GM23248 (cell line): ENCODE measurements at regions not wholly inside any gene's neighbourhood (a gene's known extent, or its start where the extent isn't known, plus 50 kb on each side); places are given as distances from the start of the nearest gene placed in this dataset.
"Not testable (repeated sequence)": the region's sequence is repeated elsewhere in the genome, so short reads cannot be mapped to it uniquely, and the experiment has no call there.

ENCODE experiments used
- DNase-seq: peaks from one replicate; pipeline ENCODE4 v3.0.0-alpha.2; 2015
- H2AFZ ChIP-seq: fragments of 200-600 bp; sonication (generic); 2 replicates; pipeline ENCODE4 v1.6.1; 2016; ENCODE audit warnings: antibody characterized with exemption
- H3F3A ChIP-seq: fragments of 200-600 bp; sonication (generic); 2 replicates; pipeline ENCODE4 v1.6.1; 2016; ENCODE audit warnings: mild to moderate bottlenecking, antibody characterized with exemption, mixed run types; ENCODE audit not compliant: insufficient read depth
- H3K27ac ChIP-seq: fragments of 200-600 bp; sonication (generic); 2 replicates; pipeline ENCODE4 v1.5.1; 2016; ENCODE audit warnings: mild to moderate bottlenecking
- H3K27me3 ChIP-seq: fragments of 200-600 bp; sonication (generic); replicated peaks from 2 replicates; pipeline ENCODE4 v1.6.1; 2016; ENCODE audit warnings: mild to moderate bottlenecking; ENCODE audit not compliant: insufficient read depth
- H3K36me3 ChIP-seq: fragments of 200-600 bp; sonication (generic); 2 replicates; pipeline ENCODE4 v1.6.1; 2016; ENCODE audit warnings: low read depth, mild to moderate bottlenecking
- H3K4me1 ChIP-seq: fragments of 200-600 bp; sonication (generic); 2 replicates; pipeline ENCODE4 v1.6.1; 2016; ENCODE audit warnings: mild to moderate bottlenecking; ENCODE audit not compliant: insufficient read depth
- H3K4me2 ChIP-seq: fragments of 200-600 bp; sonication (generic); one replicate; pipeline ENCODE4 v1.6.1; 2016; ENCODE audit warnings: mild to moderate bottlenecking; ENCODE audit not compliant: unreplicated experiment
- H3K4me3 ChIP-seq: fragments of 200-600 bp; sonication (generic); 2 replicates; pipeline ENCODE4 v1.5.1; 2016; ENCODE audit warnings: mild to moderate bottlenecking
- H3K79me2 ChIP-seq: fragments of 200-600 bp; sonication (generic); 2 replicates; pipeline ENCODE4 v1.6.1; 2016; ENCODE audit warnings: mild to moderate bottlenecking; ENCODE audit not compliant: insufficient read depth
- H3K9ac ChIP-seq: fragments of 200-600 bp; sonication (generic); 2 replicates; pipeline ENCODE4 v1.6.1; 2016; ENCODE audit warnings: mild to moderate bottlenecking
- H3K9me2 ChIP-seq: fragments of 200-600 bp; sonication (generic); 2 replicates; pipeline ENCODE4 v1.6.1; 2016; ENCODE audit warnings: mixed run types, mild to moderate bottlenecking, moderate library complexity; ENCODE audit not compliant: insufficient read depth
- H3K9me3 ChIP-seq: fragments of 200-600 bp; sonication (generic); one replicate; pipeline ENCODE4 v1.6.1; 2017; ENCODE audit warnings: low read depth
- H4K20me1 ChIP-seq: fragments of 200-600 bp; sonication (generic); 2 replicates; pipeline ENCODE4 v1.6.0; 2016; ENCODE audit not compliant: insufficient read depth
- WGBS, 2 experiments: methylation state at CpG; one replicate each; pipeline ENCODE4 v1.1.6; 2015 to 2017; ENCODE audit warnings: low lambda C conversion rate in 2 of 2, low coverage in 1 of 2; ENCODE audit errors: missing lambda C conversion rate in 2 of 2; 5-methylcytosine and 5-hydroxymethylcytosine counted together
- in situ Hi-C: fragments of 300-500 bp; cut with MboI; formaldehyde crosslinking; loops from 2 replicates; pipeline ENCODE4 v1.15.0; 2020

DNA sequence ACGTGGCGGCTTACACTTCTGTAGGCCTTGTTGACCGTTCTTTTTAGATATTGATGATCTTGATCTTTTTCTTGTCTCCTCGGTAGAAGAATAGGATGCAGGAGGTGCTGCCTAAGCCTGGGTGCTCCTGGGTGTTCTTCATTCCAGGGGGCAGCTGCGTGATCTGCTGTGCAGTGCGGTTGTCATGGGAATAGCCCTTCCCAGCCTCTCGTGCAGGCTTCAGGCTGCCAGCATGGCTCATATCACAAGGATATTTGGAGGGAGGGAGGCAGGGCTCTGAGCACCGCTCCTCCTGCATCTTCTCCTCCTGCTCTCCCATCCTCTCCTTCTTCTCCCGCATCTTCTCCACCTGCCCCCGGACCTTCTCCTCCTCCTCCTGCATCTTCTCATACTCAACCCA lies 96.2 kb upstream of the ADCY2 start:
- H3K4me2 ChIP-seq, H4K20me1 ChIP-seq, H2AFZ ChIP-seq, H3K4me3 ChIP-seq, H3K36me3 ChIP-seq, H3K9ac ChIP-seq, H3F3A ChIP-seq, H3K27ac ChIP-seq, H3K9me2 ChIP-seq, H3K9me3 ChIP-seq, DNase-seq, in situ Hi-C loops, H3K27me3 ChIP-seq, H3K79me2 ChIP-seq, H3K4me1 ChIP-seq: not testable (repeated sequence)
- 65 to 68% methylated on average over 8 to 10 of the region's 10 CpGs for WGBS, 2 experiments

DNA sequence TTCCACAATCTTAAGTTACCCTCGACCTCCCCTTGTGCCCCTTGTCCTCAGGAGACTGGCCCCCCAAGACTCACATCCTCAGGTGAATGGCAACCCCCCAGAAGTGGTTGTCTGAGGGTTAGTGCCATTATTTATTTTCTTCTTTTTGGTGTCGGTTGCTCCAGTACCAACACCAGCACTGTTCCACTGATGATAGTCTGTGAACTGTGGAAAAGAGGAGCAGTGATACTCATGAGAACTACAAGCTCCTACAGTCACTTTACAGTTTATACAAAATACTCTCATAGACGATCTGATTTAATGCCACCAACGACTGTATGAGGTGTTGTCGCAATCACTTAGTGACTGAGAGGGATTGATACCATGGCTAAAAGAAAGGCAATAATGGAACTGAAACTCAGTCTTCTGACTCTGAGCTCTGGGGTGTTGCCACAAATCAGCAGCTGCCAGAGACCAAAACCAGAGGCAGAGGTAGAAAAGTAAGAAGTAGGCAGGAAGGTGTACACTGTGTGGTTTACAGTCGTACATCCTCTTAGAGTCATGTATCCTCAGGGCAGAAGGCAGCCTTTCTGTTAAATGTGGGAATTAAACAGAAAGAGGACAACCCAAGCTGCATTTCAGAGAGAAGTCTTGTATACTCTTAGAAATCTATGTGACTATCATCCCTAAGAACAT lies 90.8 kb upstream of the ADCY2 start:
- H2AFZ ChIP-seq, H3K36me3 ChIP-seq, H3K4me3 ChIP-seq, DNase-seq, H3K27ac ChIP-seq, H3K9ac ChIP-seq, H4K20me1 ChIP-seq, H3K4me2 ChIP-seq, H3K4me1 ChIP-seq, H3K9me2 ChIP-seq, H3K27me3 ChIP-seq, in situ Hi-C loops, H3F3A ChIP-seq, H3K9me3 ChIP-seq, H3K79me2 ChIP-seq: not testable (repeated sequence)
- WGBS, 2 experiments: 51 to 62% methylated on average over 6 of the region's 6 CpGs

DNA sequence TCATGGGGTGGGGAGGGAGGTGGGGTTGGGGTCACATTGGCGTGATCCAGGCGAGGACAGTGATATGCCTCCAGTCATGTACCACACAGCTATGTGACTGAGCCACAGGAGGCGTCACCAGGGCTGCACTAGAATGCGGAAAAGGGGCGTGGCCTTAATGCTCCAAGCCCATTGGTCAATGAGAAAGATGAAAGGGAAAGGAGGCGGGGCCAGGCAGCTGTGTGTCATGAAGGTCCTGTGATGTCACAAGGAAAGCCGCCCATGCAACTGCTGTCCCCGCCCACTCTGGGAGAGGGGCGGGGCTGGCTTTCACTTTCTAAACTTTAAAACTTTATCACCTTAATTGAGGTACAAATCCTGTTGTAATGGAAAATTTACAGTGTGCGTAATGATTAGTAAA lies 89.4 kb upstream of the ADCY2 start:
- DNase-seq: peak; percentile 13
- H2AFZ ChIP-seq, H3K79me2 ChIP-seq, H3F3A ChIP-seq, H4K20me1 ChIP-seq, H3K27me3 ChIP-seq, H3K9me3 ChIP-seq, H3K4me3 ChIP-seq, H3K36me3 ChIP-seq, H3K9ac ChIP-seq, H3K4me1 ChIP-seq, H3K9me2 ChIP-seq, H3K4me2 ChIP-seq, H3K27ac ChIP-seq, in situ Hi-C loops: not testable (repeated sequence)
- 72 to 78% methylated on average over 8 to 10 of the region's 10 CpGs for WGBS, 2 experiments

DNA sequence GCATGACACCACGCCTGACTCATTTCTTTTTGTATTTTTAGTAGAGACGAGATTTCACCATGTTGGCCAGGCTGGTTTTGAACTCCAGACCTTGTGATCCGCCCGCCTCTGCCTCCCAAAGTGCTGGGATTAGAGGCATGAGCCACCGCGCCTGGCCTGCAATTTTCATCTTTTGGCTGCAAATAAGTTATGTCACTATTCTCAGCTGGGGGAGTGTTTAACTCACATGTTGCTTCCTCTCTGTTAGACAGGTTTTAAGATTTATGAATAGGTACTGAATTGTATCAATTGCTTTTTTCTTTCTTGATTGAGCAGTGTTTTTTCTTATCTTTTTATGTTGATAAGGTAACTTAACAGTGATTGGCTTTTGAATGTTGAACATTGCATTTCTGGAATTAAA lies 88.2 kb upstream of the ADCY2 start:
- H3K4me2 ChIP-seq, H3K79me2 ChIP-seq, H3F3A ChIP-seq, H3K9me2 ChIP-seq, H3K4me1 ChIP-seq, H4K20me1 ChIP-seq, H3K9me3 ChIP-seq, H3K27ac ChIP-seq, H3K4me3 ChIP-seq, H3K9ac ChIP-seq, in situ Hi-C loops, H3K36me3 ChIP-seq, H2AFZ ChIP-seq, DNase-seq, H3K27me3 ChIP-seq: not testable (repeated sequence)
- WGBS, 2 experiments: 73 to 90% methylated on average over 6 of the region's 6 CpGs

DNA sequence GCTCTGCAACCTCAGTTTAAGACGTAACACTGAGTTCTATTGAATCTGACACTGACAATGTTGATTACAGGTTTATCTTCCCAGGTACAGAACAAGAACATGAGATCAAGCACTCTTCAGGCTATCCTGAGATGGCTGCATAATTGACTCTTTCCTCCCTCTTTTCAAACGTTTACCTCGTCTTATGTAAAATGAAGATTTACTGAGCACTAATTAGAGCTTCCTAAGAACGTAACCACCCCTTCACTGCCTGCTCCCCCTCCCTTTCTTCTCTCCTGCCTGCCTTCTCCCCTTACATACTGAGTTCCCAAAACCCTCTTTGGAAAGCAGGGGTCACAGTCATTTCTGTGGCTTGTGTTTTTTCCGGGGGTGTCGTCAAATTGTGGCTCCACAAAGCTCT lies 86.2 kb upstream of the ADCY2 start:
- H3K36me3 ChIP-seq, H3F3A ChIP-seq, H2AFZ ChIP-seq, H3K9ac ChIP-seq, DNase-seq, H3K4me1 ChIP-seq, H3K4me2 ChIP-seq, H3K27me3 ChIP-seq, H3K9me3 ChIP-seq, in situ Hi-C loops, H3K9me2 ChIP-seq, H3K79me2 ChIP-seq, H4K20me1 ChIP-seq, H3K4me3 ChIP-seq, H3K27ac ChIP-seq: not testable (repeated sequence)
- 43 to 45% methylated on average over 6 of the region's 6 CpGs for WGBS, 2 experiments

DNA sequence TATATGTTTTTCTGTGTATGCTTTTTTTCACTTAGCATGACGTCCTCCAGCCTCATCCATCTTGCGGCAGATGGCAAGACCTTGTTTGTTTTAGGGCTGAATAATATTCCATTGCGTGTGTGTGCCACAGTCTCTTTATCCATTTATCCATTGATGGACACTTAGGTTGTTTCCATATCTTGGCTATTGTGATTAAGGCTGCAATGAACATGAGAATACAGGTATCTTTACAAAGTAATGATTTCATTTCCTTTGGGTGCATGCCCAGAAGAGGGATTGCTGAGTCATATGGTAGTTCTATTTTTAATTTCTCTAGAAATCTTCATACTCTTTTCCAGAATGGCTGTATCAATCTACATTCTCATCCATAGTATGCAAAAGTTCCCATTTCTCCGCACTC lies 85.3 kb upstream of the ADCY2 start:
- DNase-seq: peak; percentile 65
- H3K4me1 ChIP-seq: not testable (repeated sequence)

More for the DNA sequence above, 85.3 kb upstream of the ADCY2 start:
- 80 to 88% methylated on average over 4 of the region's 4 CpGs for WGBS, 2 experiments
- H4K20me1 ChIP-seq, H3K27ac ChIP-seq, in situ Hi-C loops, H3K9me3 ChIP-seq, H3K9me2 ChIP-seq, H3K9ac ChIP-seq, H3K4me3 ChIP-seq, H3K27me3 ChIP-seq, H3K4me2 ChIP-seq, H3F3A ChIP-seq, H3K36me3 ChIP-seq, H2AFZ ChIP-seq, H3K79me2 ChIP-seq: not testable (repeated sequence)
